ENCODE measurements at regions not wholly inside any gene's neighbourhood (a gene's known extent, or its start where the extent isn't known, plus 50 kb on each side); places are given as distances from the start of the nearest gene placed in this dataset.

DNA sequence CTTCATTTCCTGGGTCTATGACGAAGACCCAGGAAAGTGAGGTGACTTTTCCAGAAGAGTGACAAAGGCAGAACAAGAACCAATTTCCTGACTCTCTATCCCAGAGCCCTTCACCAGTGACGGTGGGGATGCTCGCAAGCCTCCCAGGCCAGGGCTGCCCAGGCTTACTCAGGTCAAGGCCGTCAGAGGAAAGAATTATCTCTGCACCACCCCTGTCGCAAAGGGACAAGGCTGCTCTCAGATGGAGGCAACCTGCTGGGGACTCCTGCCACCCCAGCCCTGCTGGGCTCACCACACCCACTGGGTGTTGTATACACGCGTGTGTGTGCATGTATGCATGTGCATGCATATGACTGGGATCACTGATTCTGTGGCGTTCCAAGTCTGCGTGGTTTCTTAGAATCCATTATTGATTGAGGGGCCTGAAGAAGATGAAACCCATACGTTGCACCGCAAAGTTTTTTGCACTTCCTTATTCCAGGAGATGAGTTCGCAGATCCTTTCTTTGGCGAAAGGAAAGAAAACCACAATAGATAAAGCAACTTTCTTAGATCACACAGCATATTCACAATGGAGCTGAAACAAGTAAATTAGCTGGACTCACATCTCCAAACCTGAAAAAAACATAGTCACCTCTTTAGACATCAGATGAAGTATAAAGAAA lies 255.8 kb downstream of the RHOU start:
- H3K36me3 Mint-ChIP-seq (ENCODE audit: low read depth): no peaks in the 10 kb centered on the region
- intact Hi-C loops (cut with micrococcal nuclease): no loop called here
- no peak for ATAC-seq (ENCODE audit: low read depth)
- TF ChIP-seq, protein P1, sequence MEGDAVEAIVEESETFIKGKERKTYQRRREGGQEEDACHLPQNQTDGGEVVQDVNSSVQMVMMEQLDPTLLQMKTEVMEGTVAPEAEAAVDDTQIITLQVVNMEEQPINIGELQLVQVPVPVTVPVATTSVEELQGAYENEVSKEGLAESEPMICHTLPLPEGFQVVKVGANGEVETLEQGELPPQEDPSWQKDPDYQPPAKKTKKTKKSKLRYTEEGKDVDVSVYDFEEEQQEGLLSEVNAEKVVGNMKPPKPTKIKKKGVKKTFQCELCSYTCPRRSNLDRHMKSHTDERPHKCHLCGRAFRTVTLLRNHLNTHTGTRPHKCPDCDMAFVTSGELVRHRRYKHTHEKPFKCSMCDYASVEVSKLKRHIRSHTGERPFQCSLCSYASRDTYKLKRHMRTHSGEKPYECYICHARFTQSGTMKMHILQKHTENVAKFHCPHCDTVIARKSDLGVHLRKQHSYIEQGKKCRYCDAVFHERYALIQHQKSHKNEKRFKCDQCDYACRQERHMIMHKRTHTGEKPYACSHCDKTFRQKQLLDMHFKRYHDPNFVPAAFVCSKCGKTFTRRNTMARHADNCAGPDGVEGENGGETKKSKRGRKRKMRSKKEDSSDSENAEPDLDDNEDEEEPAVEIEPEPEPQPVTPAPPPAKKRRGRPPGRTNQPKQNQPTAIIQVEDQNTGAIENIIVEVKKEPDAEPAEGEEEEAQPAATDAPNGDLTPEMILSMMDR (IDR thresholded peaks at IDR 0.05): no peak
- H3K4me1 Mint-ChIP-seq: peaks cover 17% of the 10 kb centered on the region
- peaks cover 3% of the 10 kb centered on the region for H3K27me3 Mint-ChIP-seq
- H3K4me3 Mint-ChIP-seq: no peak overlapping the region
- ChIA-PET CTCF (no interaction called here), POLR2A (no interaction called here)
- H3K27ac Mint-ChIP-seq: no peak overlapping the region
- no peak for DNase-seq
- H3K9me3 Mint-ChIP-seq: no peaks in the 10 kb centered on the region

GRCh38 chr1:228992044-228992443 lies 256.8 kb downstream of the RHOU start:
- Mint-ChIP-seq H3K9me3 (no peaks in the 10 kb centered on the region), H3K27me3 (peaks cover 3% of the 10 kb centered on the region), H3K27ac (no peak overlapping the region), H3K36me3 (ENCODE audit: low read depth) (no peaks in the 10 kb centered on the region), H3K4me3 (no peak overlapping the region), H3K4me1 (peaks cover 17% of the 10 kb centered on the region)
- intact Hi-C loops (cut with micrococcal nuclease): no loop called here
- CTCF ChIA-PET: no interaction called here
- DNase-seq: no peak
- TF ChIP-seq, protein P1 (IDR thresholded peaks at IDR 0.05): no peak
- POLR2A ChIA-PET: no interaction called here
- ATAC-seq (ENCODE audit: low read depth): no peak

DNA sequence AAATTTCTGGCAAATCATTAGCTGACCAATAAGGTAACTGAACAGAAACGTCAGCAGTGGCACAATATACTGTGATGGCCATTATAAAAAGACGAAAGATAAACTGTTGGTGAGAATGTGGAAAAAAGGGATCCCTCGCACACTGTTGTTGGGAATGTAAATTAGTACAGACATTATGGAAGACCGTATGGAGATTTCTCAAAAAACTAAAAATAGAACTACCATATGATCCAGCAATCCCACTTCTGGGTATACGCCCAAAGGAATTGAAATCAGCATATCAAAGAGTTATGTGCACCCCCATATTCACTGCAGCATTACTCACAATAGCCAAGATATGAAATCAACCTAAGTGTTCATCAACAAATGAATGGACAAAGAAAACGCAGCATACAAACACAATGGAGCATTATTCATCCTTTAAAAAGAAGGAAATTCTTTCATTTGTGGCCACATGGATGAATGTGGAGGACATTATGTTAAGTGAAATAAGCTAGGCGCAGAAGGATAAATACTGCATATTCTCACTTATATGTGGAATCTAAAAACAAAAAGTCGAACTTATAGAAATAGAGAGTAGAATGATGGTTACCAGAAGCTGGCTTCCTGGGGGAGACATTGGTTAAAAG lies 257.7 kb downstream of the RHOU start:
- Mint-ChIP-seq H3K36me3 (ENCODE audit: low read depth) (no peaks in the 10 kb centered on the region), H3K27me3 (peaks cover 3% of the 10 kb centered on the region), H3K4me1 (peaks cover 17% of the 10 kb centered on the region), H3K9me3 (no peaks in the 10 kb centered on the region), H3K27ac (no peak overlapping the region), H3K4me3 (no peak overlapping the region)
- intact Hi-C loops (cut with micrococcal nuclease): no loop called here
- ATAC-seq (ENCODE audit: low read depth): no peak
- TF ChIP-seq, protein P1 (IDR thresholded peaks at IDR 0.05): no peak
- ChIA-PET POLR2A (no interaction called here), CTCF (no interaction called here)
- DNase-seq: no peak

GRCh38 chr1:228994676-228995594 lies 259.7 kb downstream of the RHOU start:
- Mint-ChIP-seq H3K27me3 (peaks cover 3% of the 10 kb centered on the region), H3K4me1 (peaks cover 9% of the 10 kb centered on the region), H3K36me3 (ENCODE audit: low read depth) (no peaks in the 10 kb centered on the region), H3K9me3 (no peaks in the 10 kb centered on the region), H3K4me3 (no peak overlapping the region), H3K27ac (no peak overlapping the region)
- ATAC-seq (ENCODE audit: low read depth) (no peak), DNase-seq (no peak)
- ChIA-PET POLR2A (interaction anchor here (0.6 kb wide), 1 partner anchor 332 kb away, joined by 6 read pairs; no protein-coding TSS in a partner anchor), CTCF (no interaction called here)
- TF ChIP-seq, protein P1 (IDR thresholded peaks at IDR 0.05): no peak
- intact Hi-C loops (cut with micrococcal nuclease): no loop called here

DNA sequence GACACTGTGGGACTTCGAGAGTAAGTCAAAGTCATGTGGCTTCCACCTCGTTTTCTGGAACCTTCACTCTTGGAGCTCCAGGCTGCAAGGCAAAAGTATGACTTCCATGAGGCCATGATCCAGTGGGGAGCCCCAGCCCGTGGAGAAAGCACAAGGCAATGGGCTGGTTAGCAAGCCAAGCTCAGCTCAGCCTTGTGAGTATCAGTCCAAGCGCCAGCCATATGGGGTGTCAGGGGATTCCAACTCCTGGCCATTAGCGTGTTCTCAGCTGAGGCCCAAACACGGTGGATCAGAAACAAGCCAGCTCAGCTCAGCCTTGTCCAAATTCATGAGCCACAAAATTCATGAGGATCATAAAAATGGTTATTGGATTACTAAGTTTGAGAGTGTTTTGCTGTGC lies 261.0 kb downstream of the RHOU start:
- intact Hi-C loops (cut with micrococcal nuclease): no loop called here

More for the DNA sequence above, 261.0 kb downstream of the RHOU start:
- Mint-ChIP-seq H3K4me3 (no peak overlapping the region), H3K27me3 (peaks cover 3% of the 10 kb centered on the region), H3K27ac (no peak overlapping the region), H3K36me3 (ENCODE audit: low read depth) (no peaks in the 10 kb centered on the region), H3K9me3 (no peaks in the 10 kb centered on the region), H3K4me1 (no peaks in the 10 kb centered on the region)
- no peak for DNase-seq
- no peak for ATAC-seq (ENCODE audit: low read depth)
- ChIA-PET CTCF (no interaction called here), POLR2A (no interaction called here)
- TF ChIP-seq, protein P1 (IDR thresholded peaks at IDR 0.05): no peak

All from activated B cell treated with CpG ODN at 0.5 μM for 24 hours (primary cell).